HL-60 (cell line): ENCODE measurements at regions not wholly inside any gene's neighbourhood (a gene's known extent, or its start where the extent isn't known, plus 50 kb on each side); places are given as distances from the start of the nearest gene placed in this dataset.

ENCODE experiments used
- DNase-seq, 2 experiments: peaks; one replicate each; pipeline ENCODE4 v3.0.0-alpha.2; 2010 to 2020; ENCODE audit warnings: low read depth in 1 of 2, low spot score in 1 of 2
- H3K27ac ChIP-seq: fragments of 250-450 bp; sonication (Bioruptor Pico); replicated peaks from 2 replicates; pipeline ENCODE4 v1.5.1; 2020; ENCODE audit warnings: mild to moderate bottlenecking, moderate library complexity
- H3K27me3 ChIP-seq: fragments of 250-450 bp; sonication (Bioruptor Pico); 2 replicates; pipeline ENCODE4 v1.5.1; 2021; ENCODE audit warnings: mild to moderate bottlenecking, moderate library complexity; ENCODE audit not compliant: insufficient read depth, poor library complexity, severe bottlenecking
- H3K4me3 ChIP-seq: replicated peaks from 2 replicates; pipeline ENCODE4 v1.5.1; 2011; ENCODE audit warnings: mild to moderate bottlenecking, control low read depth, low read length; ENCODE audit not compliant: insufficient read depth
- GABPA ChIP-seq: IDR thresholded peaks from 2 replicates; pipeline ENCODE4 v1.6.1; 2012; ENCODE audit warnings: low read depth
- POLR2AphosphoS5 ChIP-seq: IDR thresholded peaks from 2 replicates; pipeline ENCODE4 v1.6.1; 2012; ENCODE audit warnings: low read depth
- SPI1 ChIP-seq: IDR thresholded peaks from 2 replicates; pipeline ENCODE4 v1.6.1; 2012; ENCODE audit warnings: low read depth, mild to moderate bottlenecking, borderline replicate concordance
- TF ChIP-seq, protein P1 (sequence below): IDR thresholded peaks from one replicate; pipeline ENCODE4 v1.5.1; 2011; ENCODE audit warnings: low read length, control low read depth, inconsistent platforms; ENCODE audit not compliant: insufficient read depth
- TF ChIP-seq, protein P2 (sequence below): IDR thresholded peaks from 2 replicates; pipeline ENCODE4 v1.6.1; 2012; ENCODE audit warnings: low read depth; ENCODE audit not compliant: insufficient replicate concordance

GRCh38 chr6:28696682-28697081 lies 171.0 kb downstream of the GPX5 start:
- no peak for DNase-seq
- TF ChIP-seq, protein P1, sequence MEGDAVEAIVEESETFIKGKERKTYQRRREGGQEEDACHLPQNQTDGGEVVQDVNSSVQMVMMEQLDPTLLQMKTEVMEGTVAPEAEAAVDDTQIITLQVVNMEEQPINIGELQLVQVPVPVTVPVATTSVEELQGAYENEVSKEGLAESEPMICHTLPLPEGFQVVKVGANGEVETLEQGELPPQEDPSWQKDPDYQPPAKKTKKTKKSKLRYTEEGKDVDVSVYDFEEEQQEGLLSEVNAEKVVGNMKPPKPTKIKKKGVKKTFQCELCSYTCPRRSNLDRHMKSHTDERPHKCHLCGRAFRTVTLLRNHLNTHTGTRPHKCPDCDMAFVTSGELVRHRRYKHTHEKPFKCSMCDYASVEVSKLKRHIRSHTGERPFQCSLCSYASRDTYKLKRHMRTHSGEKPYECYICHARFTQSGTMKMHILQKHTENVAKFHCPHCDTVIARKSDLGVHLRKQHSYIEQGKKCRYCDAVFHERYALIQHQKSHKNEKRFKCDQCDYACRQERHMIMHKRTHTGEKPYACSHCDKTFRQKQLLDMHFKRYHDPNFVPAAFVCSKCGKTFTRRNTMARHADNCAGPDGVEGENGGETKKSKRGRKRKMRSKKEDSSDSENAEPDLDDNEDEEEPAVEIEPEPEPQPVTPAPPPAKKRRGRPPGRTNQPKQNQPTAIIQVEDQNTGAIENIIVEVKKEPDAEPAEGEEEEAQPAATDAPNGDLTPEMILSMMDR, result no peak
- TF ChIP-seq GABPA (no peak), POLR2AphosphoS5 (no peak)
- Histone ChIP-seq H3K4me3 (no peak overlapping the region), H3K27me3 (peaks cover 8% of the 10 kb centered on the region), H3K27ac (no peak overlapping the region)

DNA sequence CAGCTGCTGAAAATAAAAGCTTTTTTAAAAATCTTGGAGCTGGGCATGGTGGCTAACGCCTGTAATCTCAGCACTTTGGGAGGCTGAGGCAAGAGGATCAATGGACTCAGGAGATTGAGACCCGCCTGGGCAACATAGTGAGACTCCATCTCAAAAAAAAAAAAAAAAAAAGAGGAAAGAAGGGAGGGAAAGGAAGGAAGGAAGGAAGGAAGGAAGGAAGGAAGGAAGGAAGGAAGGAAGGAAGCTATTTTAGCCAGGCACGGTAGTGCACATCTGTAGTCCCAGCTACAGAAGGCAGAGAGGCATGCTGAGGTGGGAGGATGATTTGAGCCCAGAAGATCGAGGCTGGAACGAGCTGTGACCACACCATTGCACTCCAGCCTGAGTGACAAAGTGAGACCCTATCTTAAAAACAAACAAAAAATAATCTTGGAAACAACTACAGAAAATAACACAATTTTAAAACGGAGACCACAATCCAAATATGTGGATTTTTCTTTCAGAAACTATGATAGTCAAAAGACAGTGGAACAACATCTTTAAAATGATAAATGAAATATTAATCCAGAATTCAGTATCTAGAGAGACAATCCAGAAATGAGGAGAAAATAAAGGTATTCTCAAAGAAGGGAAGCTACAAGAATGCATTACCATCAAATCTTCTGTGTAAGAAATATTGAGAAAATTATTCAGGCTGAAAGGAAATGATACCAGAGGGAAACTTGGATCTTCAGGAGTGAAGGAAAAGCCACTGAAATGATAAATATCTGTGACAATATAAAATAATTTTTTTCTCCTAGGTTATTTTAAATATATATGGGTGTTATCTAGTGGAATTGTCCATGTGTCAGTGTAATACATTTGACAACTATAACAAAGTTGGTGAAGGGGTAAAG lies 182.0 kb downstream of the GPX5 start:
- Histone ChIP-seq H3K4me3 (no peak overlapping the region), H3K27me3 (no peaks in the 10 kb centered on the region), H3K27ac (no peak overlapping the region)
- TF ChIP-seq, protein P1, result no peak
- TF ChIP-seq POLR2AphosphoS5 (no peak), GABPA (no peak), SPI1 (no peak)
- TF ChIP-seq, protein P2, sequence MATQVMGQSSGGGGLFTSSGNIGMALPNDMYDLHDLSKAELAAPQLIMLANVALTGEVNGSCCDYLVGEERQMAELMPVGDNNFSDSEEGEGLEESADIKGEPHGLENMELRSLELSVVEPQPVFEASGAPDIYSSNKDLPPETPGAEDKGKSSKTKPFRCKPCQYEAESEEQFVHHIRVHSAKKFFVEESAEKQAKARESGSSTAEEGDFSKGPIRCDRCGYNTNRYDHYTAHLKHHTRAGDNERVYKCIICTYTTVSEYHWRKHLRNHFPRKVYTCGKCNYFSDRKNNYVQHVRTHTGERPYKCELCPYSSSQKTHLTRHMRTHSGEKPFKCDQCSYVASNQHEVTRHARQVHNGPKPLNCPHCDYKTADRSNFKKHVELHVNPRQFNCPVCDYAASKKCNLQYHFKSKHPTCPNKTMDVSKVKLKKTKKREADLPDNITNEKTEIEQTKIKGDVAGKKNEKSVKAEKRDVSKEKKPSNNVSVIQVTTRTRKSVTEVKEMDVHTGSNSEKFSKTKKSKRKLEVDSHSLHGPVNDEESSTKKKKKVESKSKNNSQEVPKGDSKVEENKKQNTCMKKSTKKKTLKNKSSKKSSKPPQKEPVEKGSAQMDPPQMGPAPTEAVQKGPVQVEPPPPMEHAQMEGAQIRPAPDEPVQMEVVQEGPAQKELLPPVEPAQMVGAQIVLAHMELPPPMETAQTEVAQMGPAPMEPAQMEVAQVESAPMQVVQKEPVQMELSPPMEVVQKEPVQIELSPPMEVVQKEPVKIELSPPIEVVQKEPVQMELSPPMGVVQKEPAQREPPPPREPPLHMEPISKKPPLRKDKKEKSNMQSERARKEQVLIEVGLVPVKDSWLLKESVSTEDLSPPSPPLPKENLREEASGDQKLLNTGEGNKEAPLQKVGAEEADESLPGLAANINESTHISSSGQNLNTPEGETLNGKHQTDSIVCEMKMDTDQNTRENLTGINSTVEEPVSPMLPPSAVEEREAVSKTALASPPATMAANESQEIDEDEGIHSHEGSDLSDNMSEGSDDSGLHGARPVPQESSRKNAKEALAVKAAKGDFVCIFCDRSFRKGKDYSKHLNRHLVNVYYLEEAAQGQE, result no peak
- DNase-seq, result no peak

- Histone ChIP-seq H3K27ac (no peak overlapping the region), H3K4me3 (no peak overlapping the region), H3K27me3 (no peaks in the 10 kb centered on the region)
- DNase-seq, result no peak
- TF ChIP-seq SPI1 (no peak), POLR2AphosphoS5 (no peak), GABPA (no peak)
- TF ChIP-seq, protein P1, result no peak
- TF ChIP-seq, protein P2, result no peak
These were observed 184.0 kb downstream of the GPX5 start for GRCh38 chr6:28709478-28710349.
